D341Med (cell line): ENCODE measurements at regions not wholly inside any gene's neighbourhood (a gene's known extent, or its start where the extent isn't known, plus 50 kb on each side); places are given as distances from the start of the nearest gene placed in this dataset.

Source experiments
- DNase-seq: peaks from one replicate; pipeline ENCODE4 v3.0.0; 2012; ENCODE audit warnings: low spot score

- peak; percentile 4 for DNase-seq
Measured at GRCh38 chr22:49303061-49303735, 524.5 kb downstream of the BRD1 start.

DNA sequence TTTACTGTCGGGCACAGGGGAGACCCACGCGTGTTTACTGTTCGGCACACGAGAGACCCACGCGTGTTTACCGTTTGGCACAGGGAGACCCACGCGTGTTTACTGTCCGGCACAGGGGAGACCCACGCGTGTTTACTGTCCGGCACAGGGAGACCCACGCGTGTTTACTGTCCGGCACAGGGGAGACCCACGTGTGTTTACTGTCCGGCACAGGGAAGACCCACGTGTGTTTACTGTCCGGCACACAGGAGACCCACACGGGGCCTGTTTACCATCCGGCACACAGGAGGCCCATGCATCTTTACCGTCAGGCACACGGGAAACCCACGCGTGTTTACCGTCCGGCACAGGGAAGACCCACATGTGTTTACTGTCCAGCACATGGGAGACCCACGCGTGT, 525.1 kb downstream of the BRD1 start:
- DNase-seq, result peak; percentile 3

DNA sequence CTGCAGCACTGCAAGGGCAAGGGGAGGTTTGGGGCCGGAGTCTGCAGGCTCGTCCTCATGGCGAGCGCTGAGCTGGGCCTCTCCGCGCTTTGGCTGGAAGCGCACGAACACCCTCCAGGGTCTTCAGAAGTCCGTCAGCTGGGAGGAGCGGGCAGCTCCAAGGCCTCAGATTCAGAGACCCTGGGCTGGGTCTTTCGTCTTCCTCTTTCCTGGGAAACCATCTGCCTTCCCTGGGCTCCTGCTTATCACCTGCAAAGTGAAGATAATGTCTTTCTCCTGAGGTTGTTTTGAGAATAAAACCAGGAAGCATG, 525.6 kb downstream of the BRD1 start:
- DNase-seq, result no peak

- DNase-seq, result peak; percentile 11
Measured at GRCh38 chr22:49301398-49302149, 526.1 kb downstream of the BRD1 start.

DNA sequence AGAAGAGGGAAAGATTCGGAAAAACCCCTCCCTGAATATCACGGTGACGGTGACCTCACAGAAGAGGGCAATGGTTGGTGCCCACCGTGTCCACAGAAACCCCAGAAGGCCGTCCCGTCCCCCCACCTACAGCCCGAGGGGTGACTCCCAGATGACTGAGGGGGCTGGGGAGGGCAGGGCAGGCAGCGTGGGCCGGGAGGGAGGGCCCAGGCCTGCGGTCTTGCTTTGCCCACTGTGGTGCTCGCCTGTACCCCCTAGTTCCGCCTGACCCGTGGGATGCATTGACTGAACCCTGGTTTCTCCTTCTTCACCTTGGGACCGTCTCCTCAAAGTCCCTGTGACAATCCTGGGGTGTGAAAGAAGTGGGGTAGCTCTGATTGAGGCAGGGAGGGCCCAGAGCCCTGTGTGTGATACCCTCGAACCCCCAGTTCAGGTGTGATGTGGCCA, 526.7 kb downstream of the BRD1 start:
- peak; percentile 5 for DNase-seq

DNA sequence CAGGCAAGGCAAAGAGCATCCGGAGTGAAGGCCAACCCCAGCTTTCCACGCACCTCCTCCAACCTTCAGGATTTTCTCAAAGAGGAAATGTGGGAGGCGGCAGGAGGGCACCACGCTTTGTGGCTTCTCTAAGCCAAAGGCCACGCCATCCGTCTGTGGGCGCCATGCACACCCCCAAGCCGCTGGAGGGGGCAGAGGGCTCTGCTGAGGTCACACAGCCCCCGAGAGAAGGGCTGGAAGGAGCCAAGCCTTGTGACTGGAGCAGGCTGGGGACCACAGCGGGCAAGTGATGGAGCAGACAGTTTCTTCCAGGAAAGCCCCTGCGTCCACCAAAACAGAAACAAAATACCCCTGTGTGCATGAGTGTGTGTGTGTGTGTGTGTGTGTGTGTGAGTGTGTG, 527.4 kb downstream of the BRD1 start:
- peak; percentile 9 for DNase-seq

DNA sequence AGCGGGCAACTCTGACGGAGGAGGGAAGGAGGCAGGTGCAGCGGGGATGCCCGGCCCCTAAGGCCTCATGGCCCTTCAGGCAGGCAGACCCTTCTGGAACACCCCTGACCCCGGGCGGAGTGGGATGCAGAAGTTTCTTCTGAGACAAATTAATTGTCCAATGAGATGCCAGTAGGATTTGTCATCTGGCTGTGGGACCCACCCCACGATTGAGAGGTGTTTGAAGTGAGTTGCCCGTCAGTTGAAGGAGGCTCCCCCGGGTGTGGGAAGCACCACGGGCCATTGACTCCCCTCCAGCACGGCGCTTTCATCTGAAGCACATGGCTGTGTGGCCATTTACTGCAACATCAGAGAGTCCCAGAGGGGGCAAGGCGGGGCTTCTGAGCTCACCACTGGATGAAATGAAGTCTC, 527.8 kb downstream of the BRD1 start:
- DNase-seq, result peak; percentile 12

GRCh38 chr22:49298834-49299750, 528.6 kb downstream of the BRD1 start:
- DNase-seq, result peak; percentile 14

GRCh38 chr22:49297871-49298721, 529.6 kb downstream of the BRD1 start:
- DNase-seq, result peak; percentile 7

DNA sequence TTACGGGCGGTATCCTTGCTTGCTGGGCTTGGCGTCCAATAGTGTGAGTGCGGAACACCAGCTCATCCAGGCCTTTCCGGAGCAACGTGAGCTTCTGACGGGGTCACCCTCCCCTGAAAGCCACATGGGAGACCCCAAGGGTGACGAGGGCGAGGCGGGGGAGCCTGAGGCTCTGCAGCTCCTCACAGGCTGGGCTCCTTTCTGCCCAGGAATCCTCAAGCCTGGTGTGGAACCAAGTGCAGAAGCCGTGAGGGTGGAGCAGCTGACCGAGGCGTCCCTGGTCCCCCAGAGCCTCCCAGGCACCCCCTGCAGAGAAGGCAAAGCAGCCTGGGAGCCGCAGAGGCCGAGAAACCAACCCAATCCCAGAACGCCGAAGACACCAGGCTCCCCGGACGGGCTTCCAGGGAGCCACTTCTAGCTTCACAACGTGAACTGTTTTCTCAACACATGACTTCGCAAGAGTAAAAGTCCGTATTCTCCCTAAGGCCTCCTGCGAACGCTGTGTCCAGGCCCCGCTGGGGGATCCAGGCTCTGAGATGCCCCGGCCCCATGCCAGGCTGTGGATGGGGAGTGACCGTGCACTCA, 530.3 kb downstream of the BRD1 start:
- DNase-seq, result peak; percentile 14

GRCh38 chr22:49296561-49296960, 531.1 kb downstream of the BRD1 start:
- peak; percentile 8 for DNase-seq

DNA sequence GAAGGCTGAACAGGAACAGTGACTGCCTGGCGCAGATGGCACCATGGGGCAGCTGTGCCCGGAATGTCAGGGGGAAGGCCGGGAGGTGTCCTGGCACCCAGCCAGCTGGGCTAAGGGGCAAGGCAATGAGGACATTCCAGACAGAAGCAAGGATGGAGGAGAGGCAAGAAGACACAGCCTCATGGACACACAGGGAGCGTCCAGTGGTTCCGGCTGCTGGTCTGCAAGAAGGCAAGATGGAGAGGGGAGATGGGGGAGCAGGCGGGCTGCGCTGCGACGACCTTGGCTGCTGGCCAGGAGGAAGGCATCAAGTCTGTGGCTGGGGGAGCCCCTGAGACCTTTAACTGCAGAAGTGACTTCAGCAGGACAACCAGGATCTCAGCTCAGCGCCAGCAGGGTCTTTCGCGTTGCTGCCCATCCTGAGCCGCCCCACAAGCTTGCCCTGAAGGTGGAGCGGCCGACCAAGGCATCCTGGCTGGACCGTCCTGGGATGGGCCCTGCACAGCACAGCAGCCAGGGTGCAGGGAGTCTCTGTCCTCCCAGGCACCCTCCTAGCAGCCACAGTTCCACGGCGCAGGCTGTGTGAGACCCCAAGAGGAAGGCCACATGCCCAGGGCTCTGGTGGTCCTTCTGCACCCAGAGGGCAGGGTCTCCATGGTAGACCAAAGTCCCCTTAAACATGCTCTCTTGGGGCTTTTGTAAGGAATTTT, 531.7 kb downstream of the BRD1 start:
- peak; percentile 14 for DNase-seq

- DNase-seq, result no peak
Measured at GRCh38 chr22:49295465-49295743, 532.3 kb downstream of the BRD1 start.

DNA sequence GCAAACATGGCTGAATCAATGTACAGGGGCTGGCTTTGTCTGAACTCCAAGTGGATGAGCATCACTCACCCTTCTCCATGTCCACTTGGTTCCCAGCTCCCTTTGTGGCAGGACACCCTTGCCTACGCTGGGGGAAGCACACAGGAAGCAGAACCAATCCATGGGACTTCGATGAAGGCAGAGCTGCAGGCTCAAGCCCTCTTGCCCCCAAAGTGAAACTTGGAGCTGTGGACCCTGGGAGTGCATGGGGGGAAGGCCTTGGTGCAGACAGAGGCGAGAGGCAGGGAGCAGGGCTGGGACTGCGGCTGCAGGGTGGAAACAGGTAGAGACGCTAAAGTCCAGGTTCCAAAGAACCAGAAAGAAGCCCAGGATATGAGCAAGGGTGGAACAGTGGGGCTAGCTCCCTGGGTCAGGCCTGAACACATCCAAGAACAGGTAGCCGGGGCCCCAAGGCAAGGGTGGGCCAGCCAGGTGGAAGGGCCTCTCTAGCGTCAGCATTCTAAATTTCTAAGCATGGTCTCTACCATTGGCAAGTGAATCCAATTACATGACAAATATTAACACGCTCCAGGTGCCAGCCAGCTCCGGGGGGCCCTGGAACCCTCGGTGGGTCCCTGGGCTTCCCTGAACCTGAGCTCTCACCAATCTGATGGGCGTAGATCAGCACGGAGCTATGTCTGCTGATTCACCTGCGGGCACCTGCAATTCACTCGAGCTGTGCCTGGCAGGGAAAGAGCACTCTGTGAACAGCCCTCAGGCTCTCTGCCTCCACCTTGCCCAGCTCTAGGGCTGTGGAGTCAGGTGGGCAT, 532.8 kb downstream of the BRD1 start:
- peak; percentile 8 for DNase-seq

GRCh38 chr22:49292909-49293308, 534.8 kb downstream of the BRD1 start:
- peak; percentile 3 for DNase-seq

DNA sequence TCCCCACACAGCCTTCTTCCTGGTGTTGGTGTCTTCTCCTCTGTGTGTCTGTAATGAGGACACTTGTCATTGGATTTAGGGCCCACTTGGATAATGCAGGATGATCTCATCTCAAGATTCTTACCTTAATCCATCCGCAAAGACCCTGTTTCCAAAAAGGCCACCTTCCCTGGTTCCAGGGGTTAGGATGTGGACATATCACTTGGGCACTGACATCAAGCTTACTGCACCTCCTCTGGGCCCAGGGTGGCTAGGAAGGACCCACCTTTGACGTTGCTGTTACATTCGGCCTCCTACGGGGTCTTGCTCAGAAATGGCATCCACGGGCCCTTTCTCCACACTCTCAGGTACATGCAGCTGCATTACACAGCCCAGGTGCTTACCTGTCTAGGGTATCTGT, 535.9 kb downstream of the BRD1 start:
- peak; percentile 2 for DNase-seq

- no peak for DNase-seq
Measured at GRCh38 chr22:49291169-49291568, 536.5 kb downstream of the BRD1 start.

GRCh38 chr22:49290711-49291110, 537.0 kb downstream of the BRD1 start:
- no peak for DNase-seq

GRCh38 chr22:49289822-49290679, 537.6 kb downstream of the BRD1 start:
- DNase-seq, result no peak
